Aorta (tissue), 5 donors: ENCODE measurements at regions not wholly inside any gene's neighbourhood (a gene's known extent, or its start where the extent isn't known, plus 50 kb on each side); places are given as distances from the start of the nearest gene placed in this dataset.

ENCODE experiments used
- ATAC-seq: fragments of 200-7000 bp; cut with Tn5 transposase; one replicate; pipeline ENCODE4 v1.9.1; 2022; ENCODE audit warnings: moderate library complexity; ENCODE audit not compliant: low FRiP score
- DNase-seq, 2 donors: peaks; one replicate each; pipeline ENCODE4 v3.0.0-alpha.2; 2020
- H3K27ac ChIP-seq, 2 donors: one replicate each; pipeline ENCODE4 v1.5.1; 2013; ENCODE audit warnings: low read length in 2 of 2, mild to moderate bottlenecking in 2 of 2, moderate library complexity in 2 of 2, control low read depth in 1 of 2, inconsistent platforms in 1 of 2, low read depth in 1 of 2
- H3K27me3 ChIP-seq, 2 donors: one replicate each; pipeline ENCODE4 v1.6.1; 2013; ENCODE audit warnings: control low read depth in 1 of 2, low read length in 1 of 2, mild to moderate bottlenecking in 1 of 2, moderate library complexity in 1 of 2; ENCODE audit not compliant: insufficient read depth in 2 of 2, control insufficient read depth in 1 of 2
- H3K36me3 ChIP-seq, 2 donors: one replicate each; pipeline ENCODE4 v1.6.1; 2013; ENCODE audit warnings: control low read depth in 1 of 2, low read length in 1 of 2, mild to moderate bottlenecking in 1 of 2; ENCODE audit not compliant: insufficient read depth in 2 of 2, control insufficient read depth in 1 of 2
- H3K4me1 ChIP-seq, 2 donors: one replicate each; pipeline ENCODE4 v1.6.1; 2013; ENCODE audit warnings: low read length in 2 of 2, control low read depth in 1 of 2, mild to moderate bottlenecking in 1 of 2, moderate library complexity in 1 of 2; ENCODE audit not compliant: insufficient read depth in 2 of 2, control insufficient read depth in 1 of 2
- H3K4me3 ChIP-seq, 2 donors: one replicate each; pipeline ENCODE4 v1.5.1; 2013; ENCODE audit warnings: low read length in 2 of 2, control low read depth in 1 of 2, mild to moderate bottlenecking in 1 of 2
- H3K9me3 ChIP-seq: one replicate; pipeline ENCODE4 v1.6.1; 2013; ENCODE audit warnings: mild to moderate bottlenecking, low read length; ENCODE audit not compliant: control insufficient read depth
- WGBS, 2 donors: extraction: QIAGEN DNeasy Blood & Tissue Kit; methylation state at CpG; one replicate each; pipeline ENCODE4 v1.1.7; 2013; 5-methylcytosine and 5-hydroxymethylcytosine counted together
- intact Hi-C, 2 donors: fragments of 100-400 bp; cut with DNase I; formaldehyde crosslinking; loops; one replicate each; pipeline versions ENCODE4 v1.14.2 to v1.15.0; 2022
- donor health status: healthy with polysubstance abuse.
- donor health status: Bipolar disorder and iron deficiency.
- donor health status: DM: no; HTN: no; CAD: no.
- donor health status: DM: no; HTN: no; CAD: no.
- donor health status: DM: yes; HTN: yes; CAD: no.

DNA sequence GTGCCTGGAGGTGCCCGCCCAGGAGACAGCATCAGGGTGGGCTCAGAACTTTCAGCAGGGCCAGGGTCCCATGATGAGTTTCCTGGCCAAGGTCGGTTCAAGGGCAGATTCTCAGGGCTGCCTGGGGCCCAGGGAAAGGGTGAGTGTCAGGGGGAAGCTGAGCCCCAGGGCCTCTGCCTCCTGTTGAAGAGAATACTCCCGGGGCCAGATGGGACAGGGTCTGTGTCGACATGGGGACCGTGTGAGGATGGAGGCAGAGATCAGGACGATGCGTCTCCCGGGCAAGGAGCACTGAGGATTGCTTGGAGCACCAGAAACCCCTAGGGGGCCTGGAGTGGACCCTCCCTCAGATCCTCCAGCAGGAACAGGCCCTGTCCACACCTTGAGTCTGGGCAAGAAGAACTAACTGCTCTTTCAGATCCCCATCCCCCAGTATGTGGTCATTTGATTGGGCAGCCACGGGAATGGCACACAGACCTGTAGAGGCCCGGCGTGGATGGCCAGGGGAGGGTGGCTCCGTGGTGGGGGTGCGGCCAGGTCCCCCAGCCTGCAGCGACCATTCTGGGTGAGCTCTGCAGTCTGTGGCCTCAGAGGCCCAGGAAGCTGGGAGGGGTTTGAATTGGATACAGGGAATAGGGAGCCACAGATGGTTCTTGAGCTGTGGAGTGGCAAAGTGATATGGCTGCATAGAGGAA, 1078.7 kb downstream of the BRD1 start:
- DNase-seq (peak in 1 of 2 donors; percentile 67), ATAC-seq (no peak)
- H3K4me3 ChIP-seq = no peak overlapping the region
- no peaks in the 10 kb centered on the region for H3K4me1 ChIP-seq
- no peaks in the 10 kb centered on the region for H3K9me3 ChIP-seq
- no peaks in the 10 kb centered on the region for H3K27me3 ChIP-seq
- WGBS, 2 donors = 84 to 91% methylated on average over 14 of the region's 14 CpGs
- H3K36me3 ChIP-seq = no peaks in the 10 kb centered on the region
- intact Hi-C loops = no loop called here
- H3K27ac ChIP-seq = no peak overlapping the region

DNA sequence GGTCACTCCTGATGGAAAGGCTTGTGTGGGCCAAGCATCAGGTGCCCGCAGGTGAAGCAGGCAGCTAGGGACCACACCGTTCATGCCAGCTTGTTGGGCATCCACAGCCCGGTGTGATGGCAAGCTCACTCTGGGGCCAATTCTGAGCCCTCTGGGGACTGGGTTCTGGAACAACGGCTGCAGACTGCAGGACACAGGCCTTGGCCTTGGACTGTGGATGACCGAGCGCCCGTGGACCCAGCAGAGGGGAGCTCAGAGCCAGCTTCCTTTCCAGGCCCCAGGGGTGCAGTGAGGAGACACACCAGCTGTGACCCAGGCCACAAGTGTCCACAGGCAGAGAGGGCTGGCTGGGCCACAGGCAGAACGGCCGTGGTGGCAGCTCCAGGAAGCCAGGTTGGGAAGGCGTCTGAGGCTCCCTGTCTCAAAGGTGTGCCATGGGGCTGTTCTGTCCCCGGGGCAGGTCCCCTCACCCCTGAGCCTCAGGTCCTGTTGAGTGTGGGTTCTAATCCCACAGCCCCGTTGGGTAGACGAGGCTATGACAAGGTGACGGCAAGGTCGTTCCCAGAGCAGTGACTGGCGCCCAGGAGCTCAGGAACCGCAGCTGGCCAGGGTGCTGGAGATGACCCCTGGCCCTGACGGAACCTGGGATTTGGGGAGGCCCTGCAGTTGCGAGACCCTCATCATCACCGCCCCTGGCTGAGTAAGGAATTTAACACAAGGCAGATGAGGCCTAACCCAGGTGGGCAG, 1079.4 kb downstream of the BRD1 start:
- peak in 1 of 2 donors; percentile 59 for DNase-seq
- ATAC-seq = no peak
- H3K4me3 ChIP-seq = no peak overlapping the region
- no peaks in the 10 kb centered on the region for H3K36me3 ChIP-seq
- H3K27ac ChIP-seq = no peak overlapping the region
- no peaks in the 10 kb centered on the region for H3K4me1 ChIP-seq
- WGBS, 2 donors = 77 to 88% methylated on average over 20 of the region's 20 CpGs
- no peaks in the 10 kb centered on the region for H3K9me3 ChIP-seq
- H3K27me3 ChIP-seq = no peaks in the 10 kb centered on the region
- intact Hi-C loops = no loop called here

DNA sequence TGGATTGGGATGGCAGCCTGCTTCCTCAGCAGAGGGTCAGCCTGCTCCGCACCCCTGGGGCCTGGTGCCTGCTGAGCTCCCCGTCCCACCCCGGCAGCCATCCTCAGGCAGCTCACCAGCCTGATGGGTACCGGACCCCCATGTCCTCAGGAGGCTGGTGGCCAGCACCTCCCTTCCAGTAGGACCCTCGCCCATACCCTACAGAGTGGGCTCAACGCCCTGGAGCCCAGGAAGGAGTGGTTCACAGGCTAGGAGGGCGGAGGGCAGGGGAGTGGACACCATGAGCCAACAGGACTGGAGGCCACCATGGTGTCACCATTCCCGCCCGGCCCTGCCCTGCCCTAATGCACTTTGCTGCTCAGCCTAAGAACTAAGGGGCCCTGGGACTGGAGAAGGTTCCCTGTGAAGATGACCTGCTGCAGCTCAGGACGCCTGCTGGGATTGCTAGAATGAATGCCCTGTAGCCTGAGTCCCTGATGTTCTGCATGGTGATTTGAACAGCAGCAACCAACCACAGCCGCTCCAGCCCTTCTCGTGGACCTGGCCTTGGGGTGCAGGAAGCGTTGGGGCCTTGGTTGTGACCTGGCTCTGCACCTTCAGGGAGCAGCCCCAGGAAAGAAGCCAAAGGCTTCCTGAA, 1080.8 kb downstream of the BRD1 start:
- WGBS, 2 donors = 94 to 95% methylated on average over 13 of the region's 13 CpGs
- no peaks in the 10 kb centered on the region for H3K4me1 ChIP-seq
- H3K36me3 ChIP-seq = no peaks in the 10 kb centered on the region
- no peaks in the 10 kb centered on the region for H3K9me3 ChIP-seq
- H3K4me3 ChIP-seq = no peak overlapping the region
- intact Hi-C loops = no loop called here
- no peaks in the 10 kb centered on the region for H3K27me3 ChIP-seq
- no peak overlapping the region for H3K27ac ChIP-seq
- DNase-seq = peak in 1 of 2 donors; percentile 64
- no peak for ATAC-seq

DNA sequence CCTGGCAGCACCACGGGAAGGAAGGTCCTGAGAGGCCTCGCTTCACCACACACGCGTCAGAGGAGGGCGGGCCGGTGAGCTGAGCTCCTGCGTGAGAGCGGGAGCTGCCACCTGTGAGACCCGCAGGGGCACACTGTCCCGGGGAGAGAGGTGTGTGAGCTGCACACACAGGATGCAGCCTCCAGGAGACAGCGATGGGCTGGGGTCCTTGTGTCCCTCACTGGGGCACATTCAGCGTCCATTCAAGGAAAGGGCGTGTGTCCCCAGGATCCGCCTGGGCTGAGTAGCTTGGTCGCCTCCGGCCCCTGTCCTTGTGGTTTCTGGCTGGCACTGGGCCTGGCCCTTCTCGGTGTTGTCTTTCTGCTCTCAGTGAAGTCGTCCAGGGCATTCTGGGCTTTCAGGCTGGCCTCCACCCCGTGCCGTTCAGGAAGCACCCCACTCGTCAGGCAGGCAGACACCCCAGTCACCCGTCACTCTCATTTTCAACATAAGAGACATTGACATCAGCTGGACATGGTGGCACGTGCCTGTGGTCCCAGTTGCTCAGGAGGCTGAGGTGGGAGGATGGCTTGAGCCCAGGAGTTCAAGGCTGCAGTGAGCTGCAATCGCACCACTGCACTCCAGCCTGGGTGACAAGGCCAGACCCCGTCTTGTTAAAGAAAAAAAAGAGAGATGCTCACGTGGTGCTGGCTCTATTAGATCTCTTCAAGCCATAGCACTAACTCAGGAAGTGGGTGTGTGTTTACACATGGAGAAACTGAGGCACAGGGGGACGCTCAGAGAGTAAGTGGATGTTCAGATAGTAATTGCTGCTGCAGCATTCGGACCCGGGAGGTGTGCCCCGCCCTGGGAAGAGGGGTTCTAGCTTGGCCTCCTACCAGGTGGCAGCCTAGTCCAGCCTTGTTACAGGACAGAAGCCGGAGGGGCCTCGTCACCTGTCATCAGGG, 1081.6 kb downstream of the BRD1 start:
- Histone ChIP-seq H3K9me3 (no peaks in the 10 kb centered on the region), H3K27me3 (no peaks in the 10 kb centered on the region), H3K4me1 (no peaks in the 10 kb centered on the region), H3K4me3 (no peak overlapping the region), H3K27ac (no peak overlapping the region), H3K36me3 (no peaks in the 10 kb centered on the region)
- intact Hi-C loops = no loop called here
- 86 to 87% methylated on average over 32 of the region's 32 CpGs for WGBS, 2 donors
- ATAC-seq (no peak), DNase-seq (peak in 1 of 2 donors; percentile 66)

DNA sequence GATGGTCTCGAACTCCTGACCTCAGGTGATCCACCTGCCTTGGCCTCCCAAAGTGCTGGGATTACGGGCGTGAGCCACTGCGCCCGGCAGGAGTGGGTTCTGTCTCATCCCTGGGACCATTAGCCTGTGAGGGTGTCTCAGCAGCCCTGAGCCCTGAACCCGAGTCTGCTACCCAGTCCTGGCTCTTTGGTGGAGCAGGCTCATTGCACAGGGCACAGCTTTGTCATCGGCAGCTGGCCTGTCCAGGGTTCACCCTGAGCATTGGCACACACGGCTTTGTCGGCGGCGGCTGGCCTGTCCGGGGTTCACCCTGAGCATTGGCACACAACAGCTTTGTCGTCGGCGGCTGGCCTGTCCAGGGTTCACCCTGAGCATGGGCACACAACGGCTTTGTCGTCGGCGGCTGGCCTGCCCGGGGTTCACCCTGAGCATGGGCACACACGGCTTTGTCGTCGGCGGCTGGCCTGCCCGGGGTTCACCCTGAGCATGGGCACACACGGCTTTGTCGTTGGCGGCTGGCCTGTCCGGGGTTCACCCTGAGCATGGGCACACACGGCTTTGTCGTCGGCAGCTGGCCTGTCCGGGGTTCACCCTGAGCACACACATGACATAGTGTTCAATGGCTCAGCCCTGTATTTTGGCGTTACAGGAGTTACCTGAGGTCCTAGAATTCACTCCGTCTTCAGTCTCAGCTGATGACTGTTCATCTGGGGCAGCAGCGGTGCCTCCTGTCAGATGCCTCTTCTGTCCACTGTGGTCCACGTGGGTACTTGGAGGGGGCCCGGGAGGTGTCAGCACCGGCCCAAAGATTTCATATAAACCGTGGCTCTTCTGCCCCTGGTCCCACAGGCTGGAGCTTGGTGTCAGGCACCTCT, 1082.5 kb downstream of the BRD1 start:
- intact Hi-C loops = no loop called here
- H3K27me3 ChIP-seq = no peaks in the 10 kb centered on the region
- H3K4me1 ChIP-seq = no peaks in the 10 kb centered on the region
- ATAC-seq (no peak), DNase-seq (peak in 1 of 2 donors; percentile 44)
- H3K4me3 ChIP-seq = no peak overlapping the region
- WGBS, 2 donors = 96% methylated on average over 40 of the region's 40 CpGs
- H3K36me3 ChIP-seq = no peaks in the 10 kb centered on the region
- H3K9me3 ChIP-seq = no peaks in the 10 kb centered on the region
- no peak overlapping the region for H3K27ac ChIP-seq

DNA sequence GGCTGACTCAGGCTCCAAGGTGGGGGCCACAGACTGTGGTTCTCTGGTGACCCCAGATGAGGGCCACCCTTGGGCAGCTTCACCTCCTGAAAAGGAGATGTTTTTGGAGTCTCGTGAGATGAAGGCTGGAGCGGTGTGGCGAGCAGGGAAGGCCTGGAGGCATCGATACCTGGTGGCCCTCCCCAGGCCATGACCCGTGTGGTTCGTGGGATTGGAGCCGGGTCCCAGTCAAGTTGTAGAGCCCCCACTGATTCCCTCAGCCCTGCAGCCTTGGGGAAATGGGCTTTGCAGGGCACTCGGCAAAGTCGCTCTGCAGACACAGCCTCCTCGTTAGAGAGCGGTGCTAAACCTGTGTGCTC, 1083.4 kb downstream of the BRD1 start:
- Histone ChIP-seq H3K27ac (no peak overlapping the region), H3K27me3 (no peaks in the 10 kb centered on the region), H3K9me3 (peaks cover 1% of the 10 kb centered on the region), H3K4me1 (no peaks in the 10 kb centered on the region), H3K4me3 (no peak overlapping the region), H3K36me3 (no peaks in the 10 kb centered on the region)
- 95% methylated on average over 11 of the region's 11 CpGs for WGBS, 2 donors
- intact Hi-C loops = no loop called here
- ATAC-seq (no peak), DNase-seq (no peak)

DNA sequence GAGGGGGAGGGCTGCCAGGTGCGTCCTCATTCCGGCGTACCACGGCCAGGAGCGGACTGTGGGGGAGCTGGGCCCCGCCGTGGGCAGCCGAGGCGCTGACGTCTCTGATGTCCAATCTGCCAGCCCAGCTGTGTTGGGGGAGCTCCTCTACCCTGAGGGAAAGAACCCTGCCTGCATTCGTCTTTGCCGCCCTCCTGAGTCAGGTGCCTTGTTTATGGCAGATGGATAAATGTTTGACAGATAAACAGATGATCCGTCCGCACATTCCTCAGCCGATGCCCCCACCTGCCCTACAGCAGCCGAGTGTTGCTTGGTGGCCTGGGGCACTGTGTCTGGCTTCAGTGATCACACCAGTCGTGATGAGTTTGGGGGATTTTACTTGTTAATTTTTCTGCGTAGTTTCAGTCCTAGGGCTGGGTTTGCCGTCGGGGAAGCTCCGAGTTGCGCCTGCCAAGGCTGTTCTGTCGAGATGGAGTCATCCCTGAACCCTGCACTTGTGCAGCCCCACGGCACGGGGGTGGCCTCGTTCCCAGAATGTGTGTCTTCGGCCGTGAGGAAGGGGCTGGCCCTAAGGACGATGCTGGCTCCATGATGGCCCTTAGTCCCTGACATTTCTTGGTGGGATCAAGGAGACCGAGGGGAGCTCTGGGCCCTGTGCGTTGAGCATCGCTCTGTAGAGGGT, 1083.9 kb downstream of the BRD1 start:
- H3K4me1 ChIP-seq = no peaks in the 10 kb centered on the region
- 94% methylated on average over 32 of the region's 32 CpGs for WGBS, 2 donors
- intact Hi-C loops = no loop called here
- H3K27ac ChIP-seq = no peak overlapping the region
- no peak overlapping the region for H3K4me3 ChIP-seq
- ATAC-seq (no peak), DNase-seq (peak; percentile 39 to 60)
- H3K36me3 ChIP-seq = no peaks in the 10 kb centered on the region
- H3K27me3 ChIP-seq = no peaks in the 10 kb centered on the region
- peaks cover 2% of the 10 kb centered on the region for H3K9me3 ChIP-seq
